ENCODE measurements at regions not wholly inside any gene's neighbourhood (a gene's known extent, or its start where the extent isn't known, plus 50 kb on each side); places are given as distances from the start of the nearest gene placed in this dataset.

- TF ChIP-seq ZNF274 (IDR thresholded peaks at IDR 0.05; ENCODE audit: low read depth, low read length) = no peak
- TF ChIP-seq YY1 (IDR thresholded peaks at IDR 0.05; ENCODE audit: insufficient read depth, insufficient read length) = no peak
- no peak for TF ChIP-seq SUZ12 (IDR thresholded peaks at IDR 0.05; ENCODE audit: extremely low read depth, insufficient read depth, insufficient read length)
Measured at GRCh38 chr10:105691811-105692210, 1050.7 kb downstream of the SORCS3 start.

Measured in NT2/D1 (cell line).